Cardiac muscle cell (in vitro differentiated cells and primary cell): ENCODE measurements at regions not wholly inside any gene's neighbourhood (a gene's known extent, or its start where the extent isn't known, plus 50 kb on each side); places are given as distances from the start of the nearest gene placed in this dataset.
A peak's percentile ranks its signal among the peaks of the same experiment; 100 is the strongest.

Experiments used
- DNase-seq, 2 donors: peaks; one replicate each; pipeline versions ENCODE4 v3.0.0 to v3.0.0-alpha.2; 2010 to 2017; ENCODE audit warnings: low read depth in 1 of 2, low spot score in 1 of 2
- H3K27ac ChIP-seq: fragments of 200-600 bp; sonication (generic); 2 replicates; pipeline ENCODE4 v1.5.1; 2016
- H3K27me3 ChIP-seq: fragments of 200-600 bp; sonication (generic); 2 replicates; pipeline ENCODE4 v1.6.0; 2016; ENCODE audit warnings: control low read depth
- H3K36me3 ChIP-seq: fragments of 200-600 bp; sonication (generic); 2 replicates; pipeline ENCODE4 v1.5.1; 2016; ENCODE audit warnings: control low read depth
- H3K4me1 ChIP-seq: fragments of 200-600 bp; sonication (generic); 2 replicates; pipeline ENCODE4 v1.8.1; 2017; ENCODE audit warnings: low read depth, mild to moderate bottlenecking, mixed run types
- H3K4me3 ChIP-seq: fragments of 200-600 bp; sonication (generic); 2 replicates; pipeline ENCODE4 v1.5.1; 2016; ENCODE audit warnings: mild to moderate bottlenecking
- H3K9me3 ChIP-seq: fragments of 200-600 bp; sonication (generic); 2 replicates; pipeline ENCODE4 v1.5.1; 2017; ENCODE audit warnings: low read depth, mild to moderate bottlenecking, control low read depth
- CTCF ChIP-seq: IDR thresholded peaks from 2 replicates; pipeline ENCODE4 v1.5.1; 2012; ENCODE audit warnings: low read depth, mild to moderate bottlenecking, low read length

GRCh38 chr13:91270031-91270430 is 77.5 kb upstream of the MIR17HG start:
- TF ChIP-seq CTCF = no peak
- H3K36me3 ChIP-seq = no peaks in the 10 kb centered on the region

GRCh38 chr13:91272235-91272777 is 75.2 kb upstream of the MIR17HG start:
- H3K27me3 ChIP-seq = no peaks in the 10 kb centered on the region
- no peak for TF ChIP-seq CTCF
- no peaks in the 10 kb centered on the region for H3K4me1 ChIP-seq
- H3K36me3 ChIP-seq = no peaks in the 10 kb centered on the region
- peaks cover 2% of the 10 kb centered on the region for H3K9me3 ChIP-seq
- no peak for DNase-seq
- no peak overlapping the region for H3K27ac ChIP-seq
- no peak overlapping the region for H3K4me3 ChIP-seq

More at GRCh38 chr13:91270031-91270430, 77.5 kb upstream of the MIR17HG start:
- Histone ChIP-seq H3K27ac (no peak overlapping the region), H3K9me3 (no peaks in the 10 kb centered on the region), H3K4me3 (no peak overlapping the region), H3K27me3 (no peaks in the 10 kb centered on the region), H3K4me1 (no peaks in the 10 kb centered on the region)
- DNase-seq = peak in 1 of 2 donors; percentile 4

GRCh38 chr13:91273675-91274074 is 73.8 kb upstream of the MIR17HG start:
- Histone ChIP-seq H3K36me3 (no peaks in the 10 kb centered on the region), H3K4me3 (no peak overlapping the region), H3K27ac (no peak overlapping the region), H3K27me3 (no peaks in the 10 kb centered on the region), H3K4me1 (no peaks in the 10 kb centered on the region), H3K9me3 (peaks cover 2% of the 10 kb centered on the region)
- TF ChIP-seq CTCF = no peak
- no peak for DNase-seq

GRCh38 chr13:91277013-91277676 is 70.3 kb upstream of the MIR17HG start:
- no peak overlapping the region for H3K27ac ChIP-seq
- no peak for TF ChIP-seq CTCF
- no peaks in the 10 kb centered on the region for H3K36me3 ChIP-seq

GRCh38 chr13:91278291-91278690 is 69.2 kb upstream of the MIR17HG start:
- Histone ChIP-seq H3K27me3 (no peaks in the 10 kb centered on the region), H3K27ac (no peak overlapping the region), H3K4me3 (no peak overlapping the region), H3K4me1 (no peaks in the 10 kb centered on the region), H3K36me3 (no peaks in the 10 kb centered on the region), H3K9me3 (peaks cover 2% of the 10 kb centered on the region)
- DNase-seq = no peak
- no peak for TF ChIP-seq CTCF

More at GRCh38 chr13:91277013-91277676, 70.3 kb upstream of the MIR17HG start:
- DNase-seq = no peak
- Histone ChIP-seq H3K9me3 (peaks cover 2% of the 10 kb centered on the region), H3K27me3 (no peaks in the 10 kb centered on the region), H3K4me1 (no peaks in the 10 kb centered on the region), H3K4me3 (no peak overlapping the region)
